ENCODE measurements at regions not wholly inside any gene's neighbourhood (a gene's known extent, or its start where the extent isn't known, plus 50 kb on each side); places are given as distances from the start of the nearest gene placed in this dataset.
A peak's percentile ranks its signal among the peaks of the same experiment; 100 is the strongest.

- no peak for DNase-seq
Observed at GRCh38 chr10:47143473-47143872, 156.5 kb upstream of the GDF10 start.

GRCh38 chr10:47144525-47144924 lies 155.5 kb upstream of the GDF10 start:
- DNase-seq = no peak

GRCh38 chr10:47145290-47145934 lies 154.6 kb upstream of the GDF10 start:
- no peak for DNase-seq

GRCh38 chr10:47146572-47146971 lies 153.4 kb upstream of the GDF10 start:
- DNase-seq = no peak

- DNase-seq = no peak
Observed at GRCh38 chr10:47147186-47147585, 152.8 kb upstream of the GDF10 start.

- no peak for DNase-seq
Observed at GRCh38 chr10:47150581-47150980, 149.4 kb upstream of the GDF10 start.

GRCh38 chr10:47151920-47152319 lies 148.1 kb upstream of the GDF10 start:
- DNase-seq = peak; percentile 35

- no peak for DNase-seq
Observed at GRCh38 chr10:47152861-47153349, 147.1 kb upstream of the GDF10 start.

DNA sequence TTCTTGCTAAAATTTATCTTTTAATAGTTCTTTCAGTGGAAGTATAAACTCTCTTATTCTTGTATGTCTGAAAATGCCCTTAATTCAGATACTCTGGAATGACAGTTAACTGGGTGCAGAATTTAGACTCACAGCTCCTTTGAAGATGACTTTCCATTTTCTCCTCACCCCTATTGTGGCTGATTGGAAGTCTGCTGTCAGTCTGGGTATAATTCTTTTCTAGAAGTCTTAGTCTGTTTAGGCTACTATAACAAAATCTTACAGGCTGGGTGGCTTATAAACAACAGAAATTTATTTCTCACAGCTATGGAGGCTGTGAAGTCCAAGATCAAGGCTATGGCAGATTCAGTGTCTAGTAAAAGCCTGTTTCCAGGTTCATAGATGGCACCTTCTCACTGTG lies 145.2 kb upstream of the GDF10 start:
- DNase-seq = no peak

GRCh38 chr10:47156873-47157272 lies 143.1 kb upstream of the GDF10 start:
- DNase-seq = no peak

GRCh38 chr10:47158116-47159071 lies 141.6 kb upstream of the GDF10 start:
- DNase-seq = no peak

GRCh38 chr10:47159361-47160260 lies 140.4 kb upstream of the GDF10 start:
- no peak for DNase-seq

DNA sequence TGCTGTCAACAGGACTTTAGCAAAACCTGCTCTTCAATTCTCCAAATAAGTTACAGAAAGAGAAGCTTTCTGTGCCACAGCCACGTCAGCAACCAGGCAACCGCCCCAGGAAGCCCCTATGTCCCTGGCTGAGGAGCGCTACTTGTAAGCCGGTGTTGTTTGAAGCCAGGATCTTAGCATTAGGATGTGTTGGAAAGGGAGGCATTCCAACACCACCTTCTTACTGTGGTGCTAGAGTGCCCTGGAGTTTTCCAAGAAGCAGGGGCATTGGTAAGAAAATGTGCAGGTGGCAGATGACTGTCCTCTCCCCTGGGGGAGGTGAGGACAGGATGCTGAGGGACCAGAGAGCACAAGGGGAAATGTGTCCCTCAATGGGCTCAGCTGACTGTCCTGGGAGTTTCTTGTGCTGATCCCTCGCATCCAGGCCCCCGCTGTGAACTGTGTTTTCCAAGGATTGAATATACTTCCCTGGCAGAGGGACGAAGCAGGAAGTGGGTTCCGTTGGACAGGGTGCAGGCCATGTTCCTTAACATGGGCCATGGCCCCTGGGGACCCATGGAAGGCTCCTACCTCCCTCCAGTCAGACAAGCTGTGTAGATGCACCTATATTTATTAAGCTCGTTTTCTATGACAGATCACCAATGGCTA lies 139.6 kb upstream of the GDF10 start:
- no peak for DNase-seq

- DNase-seq = no peak
Observed at GRCh38 chr10:47160967-47161366, 139.0 kb upstream of the GDF10 start.

- no peak for DNase-seq
Observed at GRCh38 chr10:47161465-47161864, 138.5 kb upstream of the GDF10 start.

DNA sequence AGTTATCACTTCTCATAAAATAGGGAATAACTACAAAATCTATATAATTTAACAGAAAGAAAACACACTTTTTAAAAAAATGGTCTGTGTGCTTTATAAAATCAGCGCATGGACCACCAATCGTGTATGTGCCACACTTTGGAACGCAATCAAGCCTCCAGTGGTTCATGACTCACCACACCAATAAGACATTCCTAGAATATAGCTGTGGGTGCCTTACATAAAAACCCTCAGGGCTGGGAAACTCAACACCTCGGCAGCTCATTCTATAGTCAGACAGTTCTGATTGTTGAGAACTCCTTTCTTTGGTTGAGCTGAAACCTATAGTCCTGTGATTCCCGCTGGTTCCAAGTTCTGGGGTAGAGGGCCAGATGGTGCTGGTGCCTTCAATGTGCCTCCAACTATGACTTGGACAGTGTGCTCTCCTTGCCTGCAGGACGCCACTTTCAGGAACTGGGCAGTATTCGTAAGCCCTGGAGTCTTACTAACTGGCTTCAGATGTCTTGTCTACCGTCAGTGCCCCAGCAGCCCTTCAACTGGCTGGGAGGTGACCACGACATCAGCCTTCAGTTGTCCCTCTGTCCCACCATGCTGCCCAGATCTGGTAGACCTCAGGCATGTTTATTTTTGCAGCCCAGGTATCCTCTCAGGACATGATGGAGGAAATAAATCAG lies 135.7 kb upstream of the GDF10 start:
- no peak for DNase-seq

DNA sequence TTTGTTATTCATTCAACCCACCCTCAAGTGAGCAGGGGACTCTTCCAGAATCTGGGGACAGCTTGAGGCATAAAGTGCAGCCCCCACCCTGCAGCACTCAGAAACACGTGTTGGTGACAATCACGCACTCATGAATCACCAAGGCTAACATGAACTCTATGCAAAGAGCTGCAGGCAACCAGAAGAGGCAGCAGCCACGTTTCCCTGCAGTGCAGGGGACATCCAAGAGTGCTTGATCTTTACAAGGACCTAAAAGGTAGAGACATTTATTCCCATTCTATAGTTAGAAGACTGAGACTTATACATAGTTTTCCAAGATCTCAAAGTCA lies 135.2 kb upstream of the GDF10 start:
- DNase-seq = no peak

DNA sequence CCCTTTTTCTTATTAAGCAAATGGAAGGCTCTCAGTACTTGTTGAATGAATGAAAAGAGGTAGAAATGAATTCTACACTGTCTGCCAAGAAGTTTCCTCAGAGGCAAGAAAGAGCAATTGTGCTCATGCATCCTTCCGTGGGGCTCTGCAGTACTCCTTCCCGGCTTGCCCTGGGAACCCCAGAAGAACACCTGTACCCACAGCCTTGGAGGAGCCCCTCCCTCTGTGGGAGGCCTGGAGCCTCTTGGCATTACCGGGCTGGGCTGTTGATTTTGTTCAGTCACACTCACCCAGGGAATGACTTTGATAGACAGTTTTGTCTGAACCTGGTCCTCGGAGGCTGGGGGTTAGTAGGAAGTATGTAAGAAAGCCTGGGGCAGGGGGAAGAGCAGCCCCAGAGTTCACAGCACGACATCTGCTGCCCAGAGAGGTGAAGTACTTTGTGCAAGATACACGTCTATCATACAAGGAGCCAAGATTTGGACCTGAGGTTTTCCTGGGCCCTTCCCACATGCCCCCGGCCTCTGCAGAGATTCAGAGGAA lies 134.8 kb upstream of the GDF10 start:
- DNase-seq = no peak

DNA sequence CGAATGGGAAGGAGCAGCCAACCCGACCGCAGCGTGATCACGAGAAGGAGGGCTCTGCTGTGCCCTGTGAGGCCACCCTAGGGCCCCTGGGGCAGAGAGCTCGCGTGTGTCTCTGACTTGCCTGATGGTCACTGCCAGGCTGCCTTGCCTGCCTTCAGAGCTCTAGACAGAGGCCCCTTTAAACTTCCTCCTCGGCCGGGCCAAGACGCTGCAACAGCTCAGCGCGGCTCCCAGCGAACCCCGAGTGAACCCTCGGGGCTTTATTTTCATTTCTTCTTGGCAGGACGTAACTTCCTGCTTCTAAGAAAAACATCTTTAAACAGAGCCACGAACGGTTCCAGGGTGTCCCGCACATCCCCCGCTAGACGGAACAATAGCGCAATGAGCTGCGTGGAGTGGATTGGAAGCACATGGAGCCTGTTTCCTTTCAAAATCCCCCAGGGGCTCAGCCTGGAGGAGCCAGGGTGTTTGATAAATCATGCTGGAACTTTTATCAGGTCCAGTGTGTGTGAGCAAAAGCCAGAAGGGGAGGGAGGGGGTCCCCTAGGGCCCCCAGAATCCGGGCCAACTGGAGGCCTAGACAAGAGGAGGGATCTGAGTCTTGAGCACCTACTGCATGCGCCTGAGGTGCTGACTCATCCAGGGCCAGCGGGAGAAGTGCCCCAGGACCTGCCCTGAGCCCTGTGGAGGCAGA lies 134.1 kb upstream of the GDF10 start:
- peak; percentile 86 for DNase-seq

GRCh38 chr10:47166405-47166777 lies 133.6 kb upstream of the GDF10 start:
- DNase-seq = no peak
